ENCODE measurements at regions not wholly inside any gene's neighbourhood (a gene's known extent, or its start where the extent isn't known, plus 50 kb on each side); places are given as distances from the start of the nearest gene placed in this dataset.

DNA sequence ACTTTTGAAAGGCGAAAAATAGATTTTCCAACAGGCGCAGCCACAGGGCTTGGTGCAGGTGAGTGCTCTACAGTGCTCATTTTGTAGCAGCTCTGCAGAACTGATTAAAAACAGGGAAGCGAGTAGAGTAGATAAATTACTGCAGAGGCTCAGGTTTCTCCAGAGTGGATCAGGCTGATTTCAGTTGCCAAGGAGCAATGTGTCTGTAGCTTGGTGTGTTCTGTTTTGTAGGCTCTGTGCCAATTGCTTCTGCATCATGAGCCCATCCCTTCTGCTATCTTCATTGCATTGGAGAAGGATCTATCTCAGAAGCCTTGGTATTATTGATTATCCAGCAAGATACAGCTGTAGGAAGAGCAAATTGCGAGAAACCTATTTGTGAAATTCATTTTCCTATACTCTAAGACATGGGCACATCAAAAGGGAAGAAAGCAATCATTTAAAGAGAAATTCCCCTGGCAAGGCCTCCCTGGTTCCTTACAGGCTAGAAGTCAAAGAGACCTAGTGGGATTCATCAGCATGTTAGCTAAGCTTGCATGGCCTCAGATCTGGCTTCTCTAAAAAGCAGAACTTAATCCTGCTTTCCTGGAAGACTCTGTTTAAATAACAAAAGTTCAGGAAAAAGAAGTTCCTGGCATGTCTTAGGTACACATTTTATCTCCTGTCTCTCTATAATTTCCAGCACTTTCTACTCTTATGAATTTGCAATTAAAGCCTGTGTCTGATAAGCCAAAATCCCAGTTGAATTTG, 432.4 kb upstream of the ATP10A start:
- no peaks in the 10 kb centered on the region for H3K4me1 ChIP-seq (ENCODE audit: control insufficient read depth, low read length)
- H3K4me2 ChIP-seq (ENCODE audit: low read length), result no peak overlapping the region
- no peaks in the 10 kb centered on the region for H3K27me3 ChIP-seq (ENCODE audit: control insufficient read depth, low read length)
- H3K4me3 ChIP-seq (ENCODE audit: low read length), result no peak overlapping the region
- H3K79me2 ChIP-seq (ENCODE audit: control insufficient read depth, low read length), result no peaks in the 10 kb centered on the region
- H3F3A ChIP-seq (ENCODE audit: control insufficient read depth, insufficient read depth), result no peaks in the 10 kb centered on the region
- H4K20me1 ChIP-seq (ENCODE audit: control insufficient read depth, insufficient read depth, low read depth, low read length), result no peaks in the 10 kb centered on the region
- H3K9me3 ChIP-seq (ENCODE audit: control insufficient read depth, insufficient read depth, low read length), result peaks cover 48% of the 10 kb centered on the region; the same call in 1 of the 2 replicates
- TF ChIP-seq CTCF (IDR thresholded peaks at IDR 0.05; ENCODE audit: low read depth, low read length, poor library complexity, severe bottlenecking) (no peak), EZH2phosphoT487 (IDR thresholded peaks at IDR 0.05; ENCODE audit: borderline replicate concordance, low read length) (no peak)
- no peaks in the 10 kb centered on the region for H3K36me3 ChIP-seq (ENCODE audit: control insufficient read depth, low read length)
- no peak overlapping the region for H3K27ac ChIP-seq (ENCODE audit: low read depth, low read length)
- H3K9me2 ChIP-seq (replicated peaks; ENCODE audit: control insufficient read depth, low read length), result no peaks in the 10 kb centered on the region

GRCh38 chr15:26294059-26294689, 431.0 kb upstream of the ATP10A start:
- TF ChIP-seq EZH2phosphoT487 (IDR thresholded peaks at IDR 0.05; ENCODE audit: borderline replicate concordance, low read length) (no peak), CTCF (IDR thresholded peaks at IDR 0.05; ENCODE audit: low read depth, low read length, poor library complexity, severe bottlenecking) (no peak)
- Histone ChIP-seq H3F3A (ENCODE audit: control insufficient read depth, insufficient read depth) (no peaks in the 10 kb centered on the region), H3K9me3 (ENCODE audit: control insufficient read depth, insufficient read depth, low read length) (peaks cover 50% of the 10 kb centered on the region; the same call in 1 of the 2 replicates), H3K27me3 (ENCODE audit: control insufficient read depth, low read length) (no peaks in the 10 kb centered on the region), H3K27ac (ENCODE audit: low read depth, low read length) (no peak overlapping the region), H3K4me3 (ENCODE audit: low read length) (no peak overlapping the region), H4K20me1 (ENCODE audit: control insufficient read depth, insufficient read depth, low read depth, low read length) (no peaks in the 10 kb centered on the region), H3K79me2 (ENCODE audit: control insufficient read depth, low read length) (no peaks in the 10 kb centered on the region), H3K36me3 (ENCODE audit: control insufficient read depth, low read length) (no peaks in the 10 kb centered on the region), H3K4me2 (ENCODE audit: low read length) (no peak overlapping the region), H3K9me2 (replicated peaks; ENCODE audit: control insufficient read depth, low read length) (no peaks in the 10 kb centered on the region), H3K4me1 (ENCODE audit: control insufficient read depth, low read length) (no peaks in the 10 kb centered on the region)

DNA sequence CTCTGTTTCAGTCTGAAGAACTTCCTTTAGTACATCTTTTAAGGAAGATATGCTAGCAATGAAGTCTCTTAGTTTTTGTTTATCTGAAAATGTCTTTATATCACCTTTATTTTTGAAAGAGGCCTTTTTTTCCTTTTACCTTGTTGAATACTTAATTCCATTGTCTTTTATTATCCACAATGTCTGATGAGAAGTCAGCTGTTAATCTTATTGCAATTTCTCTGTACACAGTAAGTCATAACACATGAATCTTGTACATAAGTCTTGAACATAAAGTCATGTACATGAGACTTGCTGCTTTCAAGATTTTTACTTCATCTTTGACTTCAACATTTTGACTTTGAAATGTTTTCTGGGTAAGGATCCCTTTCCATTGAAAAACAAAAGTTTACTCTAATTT, 424.3 kb upstream of the ATP10A start:
- no peaks in the 10 kb centered on the region for H3K9me2 ChIP-seq (replicated peaks; ENCODE audit: control insufficient read depth, low read length)
- H3K4me1 ChIP-seq (ENCODE audit: control insufficient read depth, low read length), result no peaks in the 10 kb centered on the region
- no peaks in the 10 kb centered on the region for H3K36me3 ChIP-seq (ENCODE audit: control insufficient read depth, low read length)
- no peak overlapping the region for H3K27ac ChIP-seq (ENCODE audit: low read depth, low read length)
- no peaks in the 10 kb centered on the region for H3K79me2 ChIP-seq (ENCODE audit: control insufficient read depth, low read length)
- no peaks in the 10 kb centered on the region for H3F3A ChIP-seq (ENCODE audit: control insufficient read depth, insufficient read depth)
- no peak for TF ChIP-seq EZH2phosphoT487 (IDR thresholded peaks at IDR 0.05; ENCODE audit: borderline replicate concordance, low read length)
- TF ChIP-seq CTCF (IDR thresholded peaks at IDR 0.05; ENCODE audit: low read depth, low read length, poor library complexity, severe bottlenecking), result no peak
- H3K4me3 ChIP-seq (ENCODE audit: low read length), result no peak overlapping the region
- no peak overlapping the region for H3K4me2 ChIP-seq (ENCODE audit: low read length)
- no peaks in the 10 kb centered on the region for H4K20me1 ChIP-seq (ENCODE audit: control insufficient read depth, insufficient read depth, low read depth, low read length)
- H3K27me3 ChIP-seq (ENCODE audit: control insufficient read depth, low read length), result no peaks in the 10 kb centered on the region
- H3K9me3 ChIP-seq (ENCODE audit: control insufficient read depth, insufficient read depth, low read length), result peaks cover 19% of the 10 kb centered on the region; the same call in 1 of the 2 replicates
